Thoracic aorta (tissue), 2 donors: ENCODE measurements at regions not wholly inside any gene's neighbourhood (a gene's known extent, or its start where the extent isn't known, plus 50 kb on each side); places are given as distances from the start of the nearest gene placed in this dataset.

ENCODE experiments used
- ATAC-seq: fragments of 150-250 bp; one replicate; pipeline ENCODE4 v1.8.0; 2017; ENCODE audit warnings: low read depth; ENCODE audit not compliant: insufficient number of reproducible peaks, low FRiP score
- DNase-seq: peaks from one replicate; pipeline ENCODE4 v3.0.0-alpha.2; 2020; ENCODE audit warnings: low spot score
- H3K27ac ChIP-seq, 2 donors: fragments of 200-600 bp; sonication (generic); 1 replicate in 1 of 2; 2 replicates in 1 of 2; pipeline ENCODE4 v1.5.1; 2016; ENCODE audit warnings: mild to moderate bottlenecking in 2 of 2, moderate library complexity in 2 of 2
- H3K27me3 ChIP-seq: fragments of 200-600 bp; sonication (generic); replicated peaks from 2 replicates; pipeline ENCODE4 v1.6.0; 2016; ENCODE audit warnings: mild to moderate bottlenecking; ENCODE audit not compliant: insufficient read depth
- H3K36me3 ChIP-seq: fragments of 200-600 bp; sonication (generic); one replicate; pipeline ENCODE4 v1.5.1; 2016
- H3K4me1 ChIP-seq, 2 donors: fragments of 200-600 bp; sonication (generic); 1 replicate in 1 of 2; 2 replicates in 1 of 2; pipeline versions ENCODE4 v1.5.1 to v1.6.0; 2016; ENCODE audit warnings: low read depth in 2 of 2, mild to moderate bottlenecking in 1 of 2; ENCODE audit not compliant: control insufficient read depth in 1 of 2
- H3K4me3 ChIP-seq: fragments of 200-600 bp; sonication (generic); 2 replicates; pipeline ENCODE4 v1.5.1; 2016; ENCODE audit warnings: mild to moderate bottlenecking
- H3K9me3 ChIP-seq: fragments of 200-600 bp; sonication (generic); 2 replicates; pipeline ENCODE4 v1.5.1; 2016
- CTCF ChIP-seq: fragments of 200-600 bp; sonication (generic); IDR thresholded peaks from one replicate; pipeline ENCODE4 v1.5.1; 2019; ENCODE audit warnings: antibody characterized with exemption

- ATAC-seq (no peak), DNase-seq (no peak)
Measured at GRCh38 chr20:60239956-60240355, 281.7 kb downstream of the CDH26 start.

GRCh38 chr20:60240415-60240814 lies 282.2 kb downstream of the CDH26 start:
- no peaks in the 10 kb centered on the region for H3K9me3 ChIP-seq
- H3K27me3 ChIP-seq: no peaks in the 10 kb centered on the region
- no peaks in the 10 kb centered on the region for H3K4me1 ChIP-seq
- H3K27ac ChIP-seq: no peak overlapping the region
- no peak for DNase-seq
- ATAC-seq: no peak
- no peak overlapping the region for H3K4me3 ChIP-seq
- H3K36me3 ChIP-seq: no peaks in the 10 kb centered on the region
- TF ChIP-seq CTCF: no peak

More at GRCh38 chr20:60239956-60240355, 281.7 kb downstream of the CDH26 start:
- no peaks in the 10 kb centered on the region for H3K36me3 ChIP-seq
- no peak for TF ChIP-seq CTCF
- no peak overlapping the region for H3K27ac ChIP-seq
- H3K27me3 ChIP-seq: no peaks in the 10 kb centered on the region
- H3K9me3 ChIP-seq: no peaks in the 10 kb centered on the region
- no peak overlapping the region for H3K4me3 ChIP-seq
- no peaks in the 10 kb centered on the region for H3K4me1 ChIP-seq

GRCh38 chr20:60240986-60241385 lies 282.8 kb downstream of the CDH26 start:
- no peak overlapping the region for H3K4me3 ChIP-seq
- H3K9me3 ChIP-seq: no peaks in the 10 kb centered on the region
- H3K27me3 ChIP-seq: no peaks in the 10 kb centered on the region
- no peak overlapping the region for H3K27ac ChIP-seq
- no peaks in the 10 kb centered on the region for H3K4me1 ChIP-seq
- ATAC-seq: no peak
- TF ChIP-seq CTCF: no peak
- no peak for DNase-seq
- no peaks in the 10 kb centered on the region for H3K36me3 ChIP-seq

GRCh38 chr20:60242836-60243505 lies 284.7 kb downstream of the CDH26 start:
- Histone ChIP-seq H3K4me3 (no peak overlapping the region), H3K36me3 (no peaks in the 10 kb centered on the region), H3K27ac (no peak overlapping the region), H3K9me3 (no peaks in the 10 kb centered on the region), H3K27me3 (no peaks in the 10 kb centered on the region), H3K4me1 (no peaks in the 10 kb centered on the region)
- DNase-seq (no peak), ATAC-seq (no peak)
- no peak for TF ChIP-seq CTCF

- ATAC-seq (no peak), DNase-seq (no peak)
- Histone ChIP-seq H3K36me3 (no peaks in the 10 kb centered on the region), H3K4me1 (no peaks in the 10 kb centered on the region), H3K4me3 (no peak overlapping the region), H3K27ac (no peak overlapping the region), H3K9me3 (no peaks in the 10 kb centered on the region), H3K27me3 (no peaks in the 10 kb centered on the region)
- no peak for TF ChIP-seq CTCF
Measured at GRCh38 chr20:60244373-60245146, 286.3 kb downstream of the CDH26 start.
